Uterus (tissue), 3 donors: ENCODE measurements at regions not wholly inside any gene's neighbourhood (a gene's known extent, or its start where the extent isn't known, plus 50 kb on each side); places are given as distances from the start of the nearest gene placed in this dataset.

ENCODE experiments used
- DNase-seq, 2 donors: peaks; one replicate each; pipeline ENCODE4 v3.0.0-alpha.2; 2019 to 2020
- H3K27ac ChIP-seq, 2 donors: fragments of 200-600 bp; sonication (generic); 1 replicate in 1 of 2; 2 replicates in 1 of 2; pipeline ENCODE4 v1.5.1; 2016 to 2018
- H3K27me3 ChIP-seq, 2 donors: fragments of 200-600 bp; sonication (generic); one replicate each; pipeline ENCODE4 v1.5.1; 2018 to 2019; ENCODE audit warnings: control low read depth in 1 of 2
- H3K36me3 ChIP-seq, 2 donors: fragments of 200-600 bp; sonication (generic); one replicate each; pipeline ENCODE4 v1.5.1; 2019; ENCODE audit warnings: control low read depth in 1 of 2
- H3K4me1 ChIP-seq, 2 donors: fragments of 200-600 bp; sonication (generic); one replicate each; pipeline ENCODE4 v1.5.1; 2018 to 2019; ENCODE audit warnings: control low read depth in 1 of 2
- H3K4me3 ChIP-seq, 2 donors: fragments of 200-600 bp; sonication (generic); 1 replicate in 1 of 2; 2 replicates in 1 of 2; pipeline ENCODE4 v1.5.1; 2018 to 2019; ENCODE audit warnings: mild to moderate bottlenecking in 1 of 2
- H3K9me3 ChIP-seq, 2 donors: fragments of 200-600 bp; sonication (generic); one replicate each; pipeline ENCODE4 v1.5.1; 2019; ENCODE audit warnings: control low read depth in 1 of 2
- POLR2A ChIP-seq, 2 donors: fragments of 450-650 bp; IDR thresholded peaks; one replicate each; pipeline ENCODE4 v1.6.1; 2016; ENCODE audit warnings: antibody characterized with exemption in 2 of 2, mild to moderate bottlenecking in 1 of 2, moderate library complexity in 1 of 2
- intact Hi-C: fragments of 100-400 bp; cut with DNase I; formaldehyde crosslinking; loops from one replicate; pipeline ENCODE4 v1.15.1; 2023; ENCODE audit warnings: low total_unique reads
- TF ChIP-seq, protein P1 (sequence below), 4 experiments: fragments of 200-600 bp in 2 of 4; fragments of 450-650 bp in 2 of 4; sonication (generic) in 2 of 4; IDR thresholded peaks; one replicate each; pipeline ENCODE4 v1.5.1; 2016 to 2019; ENCODE audit warnings: antibody characterized with exemption in 4 of 4, mild to moderate bottlenecking in 2 of 4, moderate library complexity in 1 of 4
- donor health status: DM: yes; HTN: yes; CAD: no.

DNA sequence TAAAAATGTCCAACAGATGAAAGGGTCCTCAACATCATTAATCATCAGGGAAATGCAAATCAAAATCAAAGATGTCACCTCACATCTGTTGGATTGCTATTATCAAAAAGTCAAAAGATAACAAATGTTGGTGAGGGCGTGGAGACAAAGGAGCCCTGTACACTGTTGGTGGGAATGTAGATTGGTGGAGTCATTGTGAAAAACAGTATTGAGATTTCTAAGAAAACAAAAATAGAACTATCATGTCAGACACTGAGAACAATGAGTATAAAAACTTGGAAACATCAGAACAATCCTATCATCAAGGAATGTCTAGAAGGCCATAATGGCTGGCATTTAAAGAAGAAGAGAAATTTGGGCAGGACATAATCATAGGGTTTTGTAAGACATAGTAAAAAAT is 209.2 kb upstream of the PTGFR start:
- no peak for DNase-seq
- TF ChIP-seq POLR2A (IDR thresholded peaks at IDR 0.05): no peak
- no peaks in the 10 kb centered on the region for H3K36me3 ChIP-seq
- no peaks in the 10 kb centered on the region for H3K27me3 ChIP-seq
- H3K9me3 ChIP-seq: no peaks in the 10 kb centered on the region
- intact Hi-C loops: no loop called here
- no peak overlapping the region for H3K27ac ChIP-seq
- H3K4me3 ChIP-seq: no peak overlapping the region
- H3K4me1 ChIP-seq: no peaks in the 10 kb centered on the region

DNA sequence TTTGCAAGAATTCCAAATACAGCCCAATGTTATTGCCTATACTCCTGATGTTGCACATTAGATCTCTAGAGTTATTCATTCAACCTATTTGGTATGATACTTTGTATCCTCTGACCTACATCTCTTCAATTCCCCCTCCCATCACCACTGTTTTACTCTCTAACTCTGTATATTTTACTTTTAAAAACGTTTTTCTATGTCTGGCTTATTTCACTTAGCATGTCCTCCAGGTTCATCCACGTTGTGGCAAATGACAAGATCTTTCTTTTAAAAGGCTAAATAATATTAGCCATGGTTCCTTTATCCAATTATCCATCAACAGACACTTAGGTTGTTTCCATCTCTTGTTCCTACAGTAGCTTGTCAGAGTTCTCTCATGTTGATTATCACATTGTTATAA is 207.1 kb upstream of the PTGFR start:
- intact Hi-C loops: no loop called here
- H3K36me3 ChIP-seq: no peaks in the 10 kb centered on the region
- no peak overlapping the region for H3K27ac ChIP-seq
- H3K4me1 ChIP-seq: no peaks in the 10 kb centered on the region
- no peaks in the 10 kb centered on the region for H3K9me3 ChIP-seq
- TF ChIP-seq POLR2A (IDR thresholded peaks at IDR 0.05): no peak
- TF ChIP-seq, protein P1, sequence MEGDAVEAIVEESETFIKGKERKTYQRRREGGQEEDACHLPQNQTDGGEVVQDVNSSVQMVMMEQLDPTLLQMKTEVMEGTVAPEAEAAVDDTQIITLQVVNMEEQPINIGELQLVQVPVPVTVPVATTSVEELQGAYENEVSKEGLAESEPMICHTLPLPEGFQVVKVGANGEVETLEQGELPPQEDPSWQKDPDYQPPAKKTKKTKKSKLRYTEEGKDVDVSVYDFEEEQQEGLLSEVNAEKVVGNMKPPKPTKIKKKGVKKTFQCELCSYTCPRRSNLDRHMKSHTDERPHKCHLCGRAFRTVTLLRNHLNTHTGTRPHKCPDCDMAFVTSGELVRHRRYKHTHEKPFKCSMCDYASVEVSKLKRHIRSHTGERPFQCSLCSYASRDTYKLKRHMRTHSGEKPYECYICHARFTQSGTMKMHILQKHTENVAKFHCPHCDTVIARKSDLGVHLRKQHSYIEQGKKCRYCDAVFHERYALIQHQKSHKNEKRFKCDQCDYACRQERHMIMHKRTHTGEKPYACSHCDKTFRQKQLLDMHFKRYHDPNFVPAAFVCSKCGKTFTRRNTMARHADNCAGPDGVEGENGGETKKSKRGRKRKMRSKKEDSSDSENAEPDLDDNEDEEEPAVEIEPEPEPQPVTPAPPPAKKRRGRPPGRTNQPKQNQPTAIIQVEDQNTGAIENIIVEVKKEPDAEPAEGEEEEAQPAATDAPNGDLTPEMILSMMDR (IDR thresholded peaks at IDR 0.05): no peak
- no peak for DNase-seq
- H3K4me3 ChIP-seq: no peak overlapping the region
- H3K27me3 ChIP-seq: no peaks in the 10 kb centered on the region

GRCh38 chr1:78284354-78284753 is 206.4 kb upstream of the PTGFR start:
- DNase-seq: no peak
- Histone ChIP-seq H3K4me3 (no peak overlapping the region), H3K27me3 (no peaks in the 10 kb centered on the region), H3K9me3 (no peaks in the 10 kb centered on the region), H3K27ac (no peak overlapping the region), H3K36me3 (no peaks in the 10 kb centered on the region), H3K4me1 (no peaks in the 10 kb centered on the region)
- TF ChIP-seq, protein P1 (IDR thresholded peaks at IDR 0.05): no peak
- no peak for TF ChIP-seq POLR2A (IDR thresholded peaks at IDR 0.05)
- intact Hi-C loops: no loop called here

DNA sequence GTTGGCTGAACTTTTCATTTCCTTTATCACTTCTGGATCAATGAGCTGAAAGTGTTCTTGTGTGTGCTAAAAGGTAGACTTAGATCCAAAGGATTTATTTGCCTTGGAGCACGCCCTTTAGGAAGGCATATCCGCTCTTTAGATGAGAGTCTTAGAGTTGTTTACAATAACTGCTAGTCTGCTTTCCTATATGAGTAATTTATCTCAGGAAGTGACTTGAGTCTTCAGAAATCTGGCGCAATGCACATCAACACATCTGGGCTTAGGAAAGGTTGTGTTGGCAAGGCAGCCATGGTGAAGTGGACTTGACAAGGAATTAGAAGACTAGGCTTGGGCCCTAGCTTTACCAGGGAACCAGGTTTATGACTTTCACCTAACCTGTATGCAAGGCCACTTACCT is 204.1 kb upstream of the PTGFR start:
- H3K9me3 ChIP-seq: no peaks in the 10 kb centered on the region
- no peaks in the 10 kb centered on the region for H3K36me3 ChIP-seq
- H3K27me3 ChIP-seq: no peaks in the 10 kb centered on the region
- H3K4me3 ChIP-seq: no peak overlapping the region
- intact Hi-C loops: no loop called here
- no peak for DNase-seq
- H3K4me1 ChIP-seq: peaks cover 0 to 5% of the 10 kb centered on the region in 2 donors
- TF ChIP-seq, protein P1 (IDR thresholded peaks at IDR 0.05): no peak
- TF ChIP-seq POLR2A (IDR thresholded peaks at IDR 0.05): no peak
- H3K27ac ChIP-seq: no peak overlapping the region

- no peak for DNase-seq
- TF ChIP-seq, protein P1 (IDR thresholded peaks at IDR 0.05): no peak
- no peak for TF ChIP-seq POLR2A (IDR thresholded peaks at IDR 0.05)
- H3K4me1 ChIP-seq: peaks cover 0 to 7% of the 10 kb centered on the region in 2 donors
- H3K27ac ChIP-seq: no peak overlapping the region
- H3K27me3 ChIP-seq: no peaks in the 10 kb centered on the region
- H3K9me3 ChIP-seq: no peaks in the 10 kb centered on the region
- intact Hi-C loops: no loop called here
- H3K4me3 ChIP-seq: no peak overlapping the region
- H3K36me3 ChIP-seq: no peaks in the 10 kb centered on the region
Measured at GRCh38 chr1:78289603-78290002, 201.2 kb upstream of the PTGFR start.

GRCh38 chr1:78291418-78291817 is 199.4 kb upstream of the PTGFR start:
- Histone ChIP-seq H3K36me3 (no peaks in the 10 kb centered on the region), H3K9me3 (no peaks in the 10 kb centered on the region), H3K4me1 (peaks cover 0 to 7% of the 10 kb centered on the region in 2 donors), H3K4me3 (no peak overlapping the region), H3K27ac (no peak overlapping the region), H3K27me3 (no peaks in the 10 kb centered on the region)
- DNase-seq: no peak
- intact Hi-C loops: no loop called here
- TF ChIP-seq, protein P1 (IDR thresholded peaks at IDR 0.05): no peak
- no peak for TF ChIP-seq POLR2A (IDR thresholded peaks at IDR 0.05)
